ENCODE measurements at regions not wholly inside any gene's neighbourhood (a gene's known extent, or its start where the extent isn't known, plus 50 kb on each side); places are given as distances from the start of the nearest gene placed in this dataset.

- TF ChIP-seq ZNF101 (CRISPR knock-in tag; IDR thresholded peaks at IDR 0.05; ENCODE audit: borderline replicate concordance, low read depth), result no peak
- TF ChIP-seq CREB1 (IDR thresholded peaks at IDR 0.05), result peak; percentile 79
- TF ChIP-seq CREB1 (CRISPR knock-in tag; IDR thresholded peaks at IDR 0.05), result no peak
- no peak for TF ChIP-seq ZNF205 (CRISPR knock-in tag; IDR thresholded peaks at IDR 0.05)
- no peak for TF ChIP-seq SP2 (CRISPR knock-in tag; IDR thresholded peaks at IDR 0.05)
- TF ChIP-seq ZNF691 (CRISPR knock-in tag; IDR thresholded peaks at IDR 0.05; ENCODE audit: borderline replicate concordance, low read depth), result no peak
- no peak for TF ChIP-seq TSC22D2 (CRISPR knock-in tag; IDR thresholded peaks at IDR 0.05; ENCODE audit: borderline replicate concordance)
Measured at GRCh38 chr12:103128862-103129501, 171.5 kb downstream of the ASCL1 start (continued).

- no peak overlapping the region for H3K27ac ChIP-seq (ENCODE audit: extremely low read length, insufficient read depth, low read length)
- H3K4me2 ChIP-seq (ENCODE audit: low read depth, low read length), result no peak overlapping the region
- H3K4me1 ChIP-seq (ENCODE audit: insufficient read depth, low read length), result no peaks in the 10 kb centered on the region
- no peaks in the 10 kb centered on the region for H3K27me3 ChIP-seq (ENCODE audit: control insufficient read depth in 1 of 2, insufficient read depth in 2 of 2, low read length in 2 of 2)
- H3K79me2 ChIP-seq (ENCODE audit: insufficient read depth, low read length), result no peaks in the 10 kb centered on the region
- ATAC-seq (no peak), FAIRE-seq (no peak), DNase-seq (ENCODE audit: low spot score) (no peak)
- H3K4me3 ChIP-seq (replicated peaks in 1 of 3; ENCODE audit: insufficient read depth in 1 of 3, low read depth in 2 of 3, low read length in 3 of 3), result no peak overlapping the region
- intact Hi-C loops (cut with micrococcal nuclease; ENCODE audit: unreplicated experiment), result no loop called here
- in situ Hi-C loops (cut with HindIII; ENCODE audit: extremely low pct_ligation_motif_present, low pct_unique_long_range_greater_than_20kb), result no loop called here
- peaks cover 19% of the 10 kb centered on the region; the same call in 1 of the 2 replicates for H3K9me3 ChIP-seq (ENCODE audit: low read length)
- H2AFZ ChIP-seq (ENCODE audit: low read length), result no peak overlapping the region
- no peak overlapping the region for H3K9ac ChIP-seq (ENCODE audit: insufficient read depth, low read depth, low read length)
- TF ChIP-seq HNF1B (CRISPR knock-in tag; IDR thresholded peaks at IDR 0.05) (no peak), MZF1 (CRISPR knock-in tag; IDR thresholded peaks at IDR 0.05; ENCODE audit: borderline replicate concordance) (no peak), CCAR2 (optimal IDR thresholded peaks at IDR 0.05; ENCODE audit: low read depth, low read length) (no peak), ATF3 (CRISPR knock-in tag; IDR thresholded peaks at IDR 0.05) (no peak), CSRNP2 (CRISPR knock-in tag; conservative IDR thresholded peaks at IDR 0.05; ENCODE audit: low read depth) (no peak), GTF3A (CRISPR knock-in tag; conservative IDR thresholded peaks at IDR 0.05) (no peak), ZBTB37 (CRISPR knock-in tag; IDR thresholded peaks at IDR 0.05) (no peak)
- ChIA-PET POLR2A (no interaction called here), CTCF (ENCODE audit: low intra/inter-chr PET ratio, low total read pairs) (no interaction called here)
- H4K20me1 ChIP-seq (ENCODE audit: insufficient read depth, low read length), result no peaks in the 10 kb centered on the region
- 0% methylated on average over 1 of the region's 3 CpGs for WGBS (ENCODE audit: low lambda C conversion rate)
- BruUV-seq (replicated peaks), result no TSS peak
- no peaks in the 10 kb centered on the region for H3K36me3 ChIP-seq (replicated peaks in 1 of 2; ENCODE audit: control insufficient read depth in 1 of 2, insufficient read depth in 2 of 2, low read length in 2 of 2)
Measured at GRCh38 chr12:103130564-103130963, 173.1 kb downstream of the ASCL1 start.
